Dermis blood vessel endothelial cell (primary cell): ENCODE measurements at regions not wholly inside any gene's neighbourhood (a gene's known extent, or its start where the extent isn't known, plus 50 kb on each side); places are given as distances from the start of the nearest gene placed in this dataset.
"Not testable (repeated sequence)": the region's sequence is repeated elsewhere in the genome, so short reads cannot be mapped to it uniquely, and the experiment has no call there.

Experiments used
- DNase-seq: peaks from one replicate; pipeline ENCODE4 v3.0.0; 2010

- no peak for DNase-seq
These were observed 703.1 kb upstream of the MDGA2 start for GRCh38 chr14:48378541-48378940.

- no peak for DNase-seq
These were observed 698.6 kb upstream of the MDGA2 start for GRCh38 chr14:48373981-48374380.

- DNase-seq, result no peak
These were observed 675.6 kb upstream of the MDGA2 start for GRCh38 chr14:48350971-48351370.

GRCh38 chr14:48349689-48350088, 674.3 kb upstream of the MDGA2 start:
- no peak for DNase-seq

- DNase-seq, result no peak
These were observed 665.7 kb upstream of the MDGA2 start for GRCh38 chr14:48341069-48341468.

- no peak for DNase-seq
These were observed 658.0 kb upstream of the MDGA2 start for GRCh38 chr14:48333221-48333920.

- no peak for DNase-seq
These were observed 656.0 kb upstream of the MDGA2 start for GRCh38 chr14:48331421-48331820.

- no peak for DNase-seq
These were observed 650.1 kb upstream of the MDGA2 start for GRCh38 chr14:48325486-48325885.

- DNase-seq, result no peak
These were observed 648.3 kb upstream of the MDGA2 start for GRCh38 chr14:48323665-48324064.

GRCh38 chr14:48319823-48320222, 644.4 kb upstream of the MDGA2 start:
- DNase-seq, result no peak

GRCh38 chr14:48304729-48305128, 629.3 kb upstream of the MDGA2 start:
- DNase-seq, result no peak

- DNase-seq, result no peak
These were observed 614.3 kb upstream of the MDGA2 start for GRCh38 chr14:48289701-48290100.

GRCh38 chr14:48285217-48285616, 609.8 kb upstream of the MDGA2 start:
- not testable (repeated sequence) for DNase-seq

GRCh38 chr14:48275301-48275700, 599.9 kb upstream of the MDGA2 start:
- no peak for DNase-seq

GRCh38 chr14:48274826-48275225, 599.4 kb upstream of the MDGA2 start:
- DNase-seq, result no peak

- DNase-seq, result not testable (repeated sequence)
These were observed 592.5 kb upstream of the MDGA2 start for GRCh38 chr14:48267926-48268325.

- DNase-seq, result not testable (repeated sequence)
These were observed 590.8 kb upstream of the MDGA2 start for GRCh38 chr14:48266201-48266600.

- DNase-seq, result no peak
These were observed 586.0 kb upstream of the MDGA2 start for GRCh38 chr14:48261436-48261835.

- DNase-seq, result not testable (repeated sequence)
These were observed 585.2 kb upstream of the MDGA2 start for GRCh38 chr14:48260394-48261295.

- DNase-seq, result not testable (repeated sequence)
These were observed 584.5 kb upstream of the MDGA2 start for GRCh38 chr14:48259876-48260275.

- not testable (repeated sequence) for DNase-seq
These were observed 583.8 kb upstream of the MDGA2 start for GRCh38 chr14:48259232-48259631.

- not testable (repeated sequence) for DNase-seq
These were observed 583.3 kb upstream of the MDGA2 start for GRCh38 chr14:48258703-48259102.

- DNase-seq, result no peak
These were observed 577.6 kb upstream of the MDGA2 start for GRCh38 chr14:48253020-48253419.

- DNase-seq, result no peak
These were observed 575.9 kb upstream of the MDGA2 start for GRCh38 chr14:48251290-48251689.
